Activated CD4-positive, alpha-beta T cell treated with anti-CD3 and anti-CD28 coated beads for 36 hours (primary cell): ENCODE measurements at regions not wholly inside any gene's neighbourhood (a gene's known extent, or its start where the extent isn't known, plus 50 kb on each side); places are given as distances from the start of the nearest gene placed in this dataset.
A peak's percentile ranks its signal among the peaks of the same experiment; 100 is the strongest.

Experiments
- ATAC-seq: fragments of 200-7000 bp; cut with Tn5 transposase; one replicate; pipeline ENCODE4 v1.10.0; 2021; ENCODE audit warnings: mild to moderate bottlenecking, moderate library complexity
- CTCF ChIA-PET: fragments of 350-600 bp; sonication (Branson Sonifier 250); formaldehyde crosslinking; loops from one replicate; lab custom pipeline; 2021; ENCODE audit warnings: antibody characterized with exemption; lab: Charles Lee
- POLR2A ChIA-PET: fragments of 350-600 bp; sonication (Branson Sonifier 250); formaldehyde crosslinking; loops from one replicate; lab custom pipeline; 2021; ENCODE audit warnings: antibody characterized with exemption, inconsistent platforms; lab: Charles Lee
- DNase-seq: peaks from one replicate; pipeline ENCODE4 v3.0.0-alpha.2; 2020
- H3K27ac Mint-ChIP-seq: one replicate; pipeline ENCODE4 v1.8.0; 2021; ENCODE audit warnings: mixed read lengths
- H3K27me3 Mint-ChIP-seq: one replicate; pipeline ENCODE4 v1.8.0; 2021; ENCODE audit warnings: mixed read lengths
- H3K36me3 Mint-ChIP-seq: one replicate; pipeline ENCODE4 v1.8.0; 2021; ENCODE audit warnings: low read depth, mixed read lengths
- H3K4me1 Mint-ChIP-seq: one replicate; pipeline ENCODE4 v1.8.0; 2021; ENCODE audit warnings: mixed read lengths
- H3K4me3 Mint-ChIP-seq: one replicate; pipeline ENCODE4 v1.8.0; 2021; ENCODE audit warnings: mild to moderate bottlenecking, moderate library complexity, mixed read lengths
- H3K9me3 Mint-ChIP-seq: one replicate; pipeline ENCODE4 v1.8.0; 2021; ENCODE audit warnings: low read depth, mixed read lengths
- intact Hi-C, 2 experiments: fragments of 100-400 bp; cut with DNase I in 1 of 2; cut with micrococcal nuclease in 1 of 2; formaldehyde crosslinking; loops; one replicate each; pipeline versions ENCODE4 v1.14.2 to v1.15.1; 2022 to 2024; cut with DNase I, micrococcal nuclease

DNA sequence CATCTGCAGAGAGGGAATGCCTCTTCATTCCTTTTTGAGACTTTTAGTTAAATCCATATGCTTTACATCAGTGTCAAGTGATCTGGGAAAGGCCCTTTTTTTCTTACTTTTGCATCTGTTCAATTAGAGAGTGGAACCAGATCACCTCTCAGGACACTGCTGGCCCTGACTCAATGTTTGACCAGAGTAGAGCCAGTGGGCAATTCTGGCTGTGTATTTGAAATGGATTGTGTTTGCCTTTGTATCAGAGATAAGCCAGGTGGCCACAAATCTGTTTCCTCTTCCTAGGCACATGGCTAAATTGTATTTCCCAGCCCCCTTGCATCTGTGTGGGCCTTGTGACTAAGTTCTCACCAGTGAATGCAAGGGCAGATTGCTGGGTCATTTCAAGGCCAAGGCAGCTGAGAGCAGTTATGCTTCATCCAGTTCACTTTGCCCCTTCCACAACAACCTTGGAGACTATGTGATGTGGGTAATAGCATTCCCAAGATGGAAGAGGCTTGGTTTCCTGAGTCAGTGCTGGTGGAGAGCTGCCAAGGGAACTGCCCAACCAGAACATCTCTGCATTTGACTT is 75.6 kb upstream of the CACNA2D3 start:
- intact Hi-C loops = no loop called here
- Mint-ChIP-seq H3K4me1 (no peaks in the 10 kb centered on the region), H3K36me3 (no peaks in the 10 kb centered on the region), H3K9me3 (no peaks in the 10 kb centered on the region), H3K27me3 (peaks cover 4% of the 10 kb centered on the region), H3K4me3 (no peak overlapping the region), H3K27ac (no peak overlapping the region)
- ChIA-PET CTCF (no interaction called here), POLR2A (no interaction called here)
- ATAC-seq (no peak), DNase-seq (no peak)

DNA sequence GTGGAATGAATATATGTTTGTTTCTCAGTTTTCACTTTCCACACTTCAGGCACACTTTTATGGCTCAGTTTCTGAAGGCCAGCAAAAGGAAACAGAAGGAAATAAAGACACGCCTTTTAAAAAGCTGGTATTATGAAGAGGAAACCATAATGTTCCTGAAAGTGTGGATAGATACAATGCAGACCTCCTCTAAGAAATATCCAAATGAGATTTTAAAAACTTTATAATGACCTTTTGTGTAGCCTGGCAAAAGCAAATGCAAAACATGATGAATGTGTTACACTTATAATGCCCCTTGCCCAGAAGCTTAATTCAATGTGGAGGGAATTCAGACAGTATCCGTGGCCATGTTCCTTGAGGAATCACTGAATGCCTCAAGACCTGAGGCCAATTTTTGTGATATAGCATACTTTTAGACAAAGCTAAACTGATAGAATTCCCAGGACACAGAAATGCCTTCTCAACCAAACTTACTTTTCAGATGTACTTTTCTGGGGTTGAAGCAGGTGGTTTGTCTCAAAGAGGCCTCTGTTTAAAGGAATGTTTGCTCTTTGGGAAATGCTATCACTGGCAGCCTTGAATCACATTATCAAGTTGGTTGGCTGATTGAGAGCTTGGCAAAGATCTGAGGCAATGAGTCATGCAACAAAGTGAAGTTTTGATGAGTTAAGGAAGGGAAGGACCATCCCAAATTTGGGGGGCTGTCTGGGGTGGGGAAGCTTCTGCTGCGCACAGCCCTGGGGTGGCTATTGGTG is 77.1 kb upstream of the CACNA2D3 start:
- no peak for ATAC-seq
- no peak overlapping the region for H3K4me3 Mint-ChIP-seq
- H3K36me3 Mint-ChIP-seq = no peaks in the 10 kb centered on the region
- H3K9me3 Mint-ChIP-seq = no peaks in the 10 kb centered on the region
- peaks cover 4% of the 10 kb centered on the region for H3K27me3 Mint-ChIP-seq
- ChIA-PET CTCF (no interaction called here), POLR2A (no interaction called here)
- DNase-seq = no peak
- intact Hi-C loops = no loop called here
- no peaks in the 10 kb centered on the region for H3K4me1 Mint-ChIP-seq
- no peak overlapping the region for H3K27ac Mint-ChIP-seq

DNA sequence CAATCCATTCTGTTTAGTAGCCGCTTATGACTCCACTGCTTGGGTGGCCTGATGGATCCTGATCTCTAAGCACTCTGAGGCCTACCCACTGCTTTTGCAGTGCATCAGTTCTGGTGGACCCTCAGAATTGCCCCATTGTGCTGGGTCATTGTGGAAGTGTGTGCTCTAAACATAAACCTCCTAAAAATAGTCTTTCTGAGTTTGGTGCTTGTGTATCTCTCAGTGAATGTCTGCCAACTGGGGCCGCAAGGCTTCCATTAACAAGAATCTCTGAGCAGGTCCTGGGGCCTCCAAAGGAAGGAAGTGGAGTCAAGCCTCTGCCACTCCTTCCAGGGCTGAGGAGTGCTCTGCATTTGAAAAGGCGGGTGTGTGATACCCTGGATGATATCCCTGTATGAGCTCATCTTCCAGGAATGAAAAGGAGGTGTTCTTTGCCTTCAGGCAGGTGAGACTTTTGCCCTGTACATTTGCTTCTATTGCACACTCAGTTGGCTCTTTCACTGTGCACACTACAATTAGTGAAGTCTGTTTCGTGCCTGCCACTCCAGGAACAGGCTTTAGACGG is 80.0 kb upstream of the CACNA2D3 start:
- CTCF ChIA-PET = no interaction called here
- H3K36me3 Mint-ChIP-seq = no peaks in the 10 kb centered on the region
- DNase-seq (no peak), ATAC-seq (no peak)
- H3K4me1 Mint-ChIP-seq = no peaks in the 10 kb centered on the region
- POLR2A ChIA-PET = no interaction called here
- peaks cover 4% of the 10 kb centered on the region for H3K27me3 Mint-ChIP-seq
- no peaks in the 10 kb centered on the region for H3K9me3 Mint-ChIP-seq
- intact Hi-C loops = no loop called here
- no peak overlapping the region for H3K27ac Mint-ChIP-seq
- H3K4me3 Mint-ChIP-seq = no peak overlapping the region

DNA sequence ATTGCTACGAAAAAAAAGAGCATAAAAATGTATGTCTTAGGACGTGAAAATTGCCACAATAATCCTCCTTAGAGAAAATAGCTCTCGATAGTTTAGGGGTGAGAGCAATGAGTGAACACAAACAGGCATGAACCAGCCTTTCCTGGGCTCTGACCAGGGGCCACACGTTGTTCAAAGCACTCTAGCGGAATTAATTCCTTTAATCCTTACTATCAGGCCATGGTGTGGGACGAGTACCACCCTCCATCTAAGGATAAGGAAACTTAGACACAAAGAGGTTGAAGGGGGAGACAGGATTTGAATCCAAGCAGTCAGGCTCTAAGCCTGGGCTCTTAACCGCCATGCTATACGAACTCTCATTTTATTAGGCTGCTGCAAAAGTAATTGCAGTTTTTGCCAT is 81.9 kb upstream of the CACNA2D3 start:
- ChIA-PET POLR2A (no interaction called here), CTCF (interaction anchor here (1.2 kb wide), 1 partner anchor 102 kb away, joined by 3 read pairs; no protein-coding TSS in a partner anchor)
- Mint-ChIP-seq H3K9me3 (no peaks in the 10 kb centered on the region), H3K4me3 (no peak overlapping the region), H3K27me3 (peaks cover 4% of the 10 kb centered on the region), H3K4me1 (no peaks in the 10 kb centered on the region), H3K36me3 (no peaks in the 10 kb centered on the region), H3K27ac (no peak overlapping the region)
- DNase-seq = no peak
- intact Hi-C loops = no loop called here
- no peak for ATAC-seq

DNA sequence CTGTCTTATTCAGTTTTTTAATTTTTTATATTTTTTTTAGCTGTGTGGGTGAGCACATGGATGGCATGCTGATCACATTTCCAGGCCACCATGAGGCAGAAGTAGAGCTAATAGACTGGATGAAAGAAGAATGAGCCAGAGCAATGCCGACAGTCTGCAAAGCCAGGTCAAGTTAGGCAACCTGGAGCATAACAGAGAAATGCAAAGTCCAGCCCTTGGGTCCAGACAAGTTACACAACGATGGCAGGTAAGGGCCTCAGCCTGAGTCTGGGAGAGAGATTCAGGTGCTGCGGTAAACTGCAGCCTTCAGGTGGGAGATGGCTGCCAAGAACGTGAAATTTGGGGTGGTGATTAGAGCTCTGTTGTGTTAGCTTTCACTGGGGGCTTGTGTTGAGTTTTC is 84.0 kb upstream of the CACNA2D3 start:
- H3K27me3 Mint-ChIP-seq = peaks cover 5% of the 10 kb centered on the region
- no peak overlapping the region for H3K4me3 Mint-ChIP-seq
- H3K9me3 Mint-ChIP-seq = no peaks in the 10 kb centered on the region
- ATAC-seq (no peak), DNase-seq (no peak)
- POLR2A ChIA-PET = no interaction called here
- H3K27ac Mint-ChIP-seq = no peak overlapping the region
- H3K36me3 Mint-ChIP-seq = no peaks in the 10 kb centered on the region
- no peaks in the 10 kb centered on the region for H3K4me1 Mint-ChIP-seq
- intact Hi-C loops = no loop called here
- CTCF ChIA-PET = interaction anchor here (0.6 kb wide), 2 partner anchors 12 to 1403 kb away, joined by 3 read pairs; no protein-coding TSS in a partner anchor

DNA sequence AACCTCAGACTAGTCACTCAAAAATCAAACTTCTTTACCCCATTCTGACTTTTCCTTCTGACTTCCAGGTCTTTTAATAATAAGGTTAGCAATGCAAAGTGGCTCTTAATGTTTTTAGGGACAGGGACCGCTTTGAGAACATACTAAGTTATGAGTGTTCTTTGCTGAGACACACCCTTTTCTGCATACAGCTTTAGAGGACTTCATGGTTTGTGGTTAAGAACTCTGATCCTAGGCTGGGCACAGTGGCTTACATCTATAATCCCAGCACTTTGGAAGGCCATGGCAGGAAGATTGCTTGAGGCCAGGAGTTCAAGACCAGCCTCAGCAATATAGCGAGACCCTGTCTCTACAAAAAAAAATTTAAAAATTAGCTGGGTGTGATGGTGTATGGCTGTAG is 85.8 kb upstream of the CACNA2D3 start:
- H3K4me3 Mint-ChIP-seq = no peak overlapping the region
- ChIA-PET POLR2A (no interaction called here), CTCF (no interaction called here)
- peaks cover 8% of the 10 kb centered on the region for H3K27me3 Mint-ChIP-seq
- DNase-seq (no peak), ATAC-seq (no peak)
- H3K4me1 Mint-ChIP-seq = no peaks in the 10 kb centered on the region
- intact Hi-C loops = no loop called here
- H3K36me3 Mint-ChIP-seq = no peaks in the 10 kb centered on the region
- H3K9me3 Mint-ChIP-seq = no peaks in the 10 kb centered on the region
- H3K27ac Mint-ChIP-seq = no peak overlapping the region

DNA sequence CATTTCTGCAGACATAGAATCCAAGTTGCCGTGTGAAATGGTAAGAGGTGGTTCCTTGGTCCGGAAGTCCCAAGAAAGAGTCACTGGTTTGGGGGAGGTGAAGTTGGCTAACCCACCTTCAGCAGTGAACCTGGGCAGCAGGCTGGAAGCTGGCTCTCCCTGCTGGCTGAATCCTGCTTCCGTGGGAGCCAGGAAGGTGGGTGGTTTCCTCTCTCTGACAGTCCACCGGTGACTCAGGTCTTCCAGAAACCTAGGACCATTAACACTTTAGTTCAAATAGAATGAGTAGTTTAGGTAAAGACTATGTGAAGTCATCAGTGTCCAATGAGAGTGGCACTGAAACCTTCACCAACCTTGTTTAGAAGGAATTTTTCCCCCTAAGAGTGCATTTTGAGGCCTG is 87.4 kb upstream of the CACNA2D3 start:
- H3K9me3 Mint-ChIP-seq = no peaks in the 10 kb centered on the region
- no peak overlapping the region for H3K4me3 Mint-ChIP-seq
- H3K4me1 Mint-ChIP-seq = no peaks in the 10 kb centered on the region
- H3K27me3 Mint-ChIP-seq = peaks cover 8% of the 10 kb centered on the region
- intact Hi-C loops = no loop called here
- ATAC-seq = peak; percentile 30
- CTCF ChIA-PET = interaction anchor here (0.5 kb wide), 1 partner anchor 14 kb away, joined by 3 read pairs; no protein-coding TSS in a partner anchor
- DNase-seq = peak; percentile 8
- H3K36me3 Mint-ChIP-seq = no peaks in the 10 kb centered on the region
- POLR2A ChIA-PET = interaction anchor here (0.6 kb wide), 1 partner anchor 45 kb away, joined by 3 read pairs; no protein-coding TSS in a partner anchor
- H3K27ac Mint-ChIP-seq = no peak overlapping the region

DNA sequence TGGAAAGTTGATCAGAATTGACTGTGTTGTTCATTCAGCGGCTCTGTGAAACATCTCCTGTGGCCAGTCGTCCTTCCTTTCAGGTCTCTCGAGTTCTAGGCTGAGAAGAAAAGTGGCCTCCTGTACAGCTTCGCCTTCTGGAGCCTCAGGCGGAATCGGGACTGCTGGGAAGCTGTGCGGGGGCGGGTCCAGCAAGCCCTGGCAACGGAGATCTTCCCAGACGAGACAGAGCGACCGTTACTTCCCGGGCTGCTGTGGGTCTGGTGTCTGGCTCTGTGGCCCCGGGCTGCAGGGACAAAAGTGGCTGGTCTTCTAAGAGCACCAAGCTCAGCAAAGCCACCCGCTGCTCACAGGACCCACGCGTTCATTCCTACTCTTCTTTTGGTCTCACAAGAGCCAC is 88.6 kb upstream of the CACNA2D3 start:
- Mint-ChIP-seq H3K27ac (no peak overlapping the region), H3K9me3 (no peaks in the 10 kb centered on the region), H3K4me3 (no peak overlapping the region), H3K27me3 (peaks cover 8% of the 10 kb centered on the region), H3K36me3 (no peaks in the 10 kb centered on the region), H3K4me1 (no peaks in the 10 kb centered on the region)
- POLR2A ChIA-PET = no interaction called here
- intact Hi-C loops = no loop called here
- CTCF ChIA-PET = no interaction called here
- ATAC-seq = no peak
- DNase-seq = no peak

DNA sequence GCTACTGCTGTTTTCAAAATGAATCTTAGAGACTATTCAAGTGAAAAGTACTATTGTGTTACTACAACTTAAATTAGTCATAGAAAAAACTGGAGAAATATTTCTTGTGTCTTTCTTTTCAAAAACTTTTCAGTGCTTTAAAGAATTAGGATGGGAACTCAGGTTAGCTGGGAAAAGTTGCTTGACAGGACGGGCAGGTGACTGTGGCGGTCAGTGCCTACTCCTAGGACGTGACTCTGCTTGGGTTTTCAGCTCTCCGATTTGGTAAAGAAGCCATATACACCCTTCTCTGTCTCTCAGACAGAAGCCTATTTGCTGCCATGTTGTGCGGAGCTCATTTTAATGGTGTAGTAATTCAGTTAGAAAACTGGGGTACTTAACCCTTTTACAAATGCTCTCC is 89.8 kb upstream of the CACNA2D3 start:
- Mint-ChIP-seq H3K4me3 (no peak overlapping the region), H3K27ac (no peak overlapping the region), H3K27me3 (peaks cover 8% of the 10 kb centered on the region), H3K9me3 (no peaks in the 10 kb centered on the region), H3K4me1 (no peaks in the 10 kb centered on the region), H3K36me3 (no peaks in the 10 kb centered on the region)
- ChIA-PET POLR2A (no interaction called here), CTCF (no interaction called here)
- intact Hi-C loops = no loop called here
- ATAC-seq (no peak), DNase-seq (no peak)

DNA sequence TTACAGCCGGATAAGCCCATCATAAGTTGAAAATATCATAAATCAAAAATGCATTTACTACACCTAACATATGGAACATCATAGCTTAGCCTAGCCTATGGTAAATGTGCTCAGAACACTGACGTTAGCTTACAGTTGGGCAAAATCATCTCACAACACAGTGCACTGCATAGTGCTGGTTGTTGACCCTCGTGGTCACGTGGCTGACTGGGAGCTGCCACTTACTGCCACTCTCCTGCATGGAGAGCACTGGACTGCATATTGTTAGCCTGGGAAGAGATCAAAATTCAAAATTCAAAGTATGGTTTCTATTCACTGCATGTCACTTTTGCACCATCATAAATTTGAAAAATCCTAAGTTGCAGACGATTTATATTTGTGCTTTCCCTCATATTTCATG is 94.0 kb upstream of the CACNA2D3 start:
- no peak for DNase-seq
- ChIA-PET POLR2A (no interaction called here), CTCF (no interaction called here)
- Mint-ChIP-seq H3K9me3 (no peaks in the 10 kb centered on the region), H3K27ac (no peak overlapping the region), H3K4me1 (no peaks in the 10 kb centered on the region), H3K36me3 (no peaks in the 10 kb centered on the region), H3K4me3 (no peak overlapping the region), H3K27me3 (peaks cover 3% of the 10 kb centered on the region)
- ATAC-seq = no peak
- intact Hi-C loops = no loop called here

DNA sequence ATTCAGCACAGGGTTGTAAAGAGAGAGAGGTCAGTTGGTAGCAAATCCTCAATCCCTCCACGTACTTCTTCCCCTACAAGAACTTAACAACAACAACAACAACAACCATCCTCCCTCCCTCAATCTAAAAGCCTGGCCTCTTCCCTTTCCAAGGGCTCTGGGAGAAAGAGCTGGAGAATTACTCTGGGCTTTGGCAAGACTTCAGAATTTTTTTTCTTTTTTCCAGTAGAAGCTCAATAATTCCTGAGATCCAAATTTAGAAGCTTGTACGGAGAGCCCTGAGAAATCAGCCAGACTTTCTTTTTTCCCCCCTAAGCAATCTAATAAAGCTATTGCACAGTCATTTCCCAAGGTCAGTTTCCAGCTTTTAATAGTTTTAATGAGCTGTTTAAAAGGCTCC is 95.8 kb upstream of the CACNA2D3 start:
- Mint-ChIP-seq H3K27me3 (peaks cover 8% of the 10 kb centered on the region), H3K27ac (no peak overlapping the region), H3K4me3 (no peak overlapping the region), H3K4me1 (no peaks in the 10 kb centered on the region), H3K9me3 (no peaks in the 10 kb centered on the region), H3K36me3 (no peaks in the 10 kb centered on the region)
- DNase-seq (no peak), ATAC-seq (no peak)
- intact Hi-C loops = no loop called here
- ChIA-PET POLR2A (no interaction called here), CTCF (interaction anchor here (0.7 kb wide), 1 partner anchor 12 kb away, joined by 3 read pairs; no protein-coding TSS in a partner anchor)

DNA sequence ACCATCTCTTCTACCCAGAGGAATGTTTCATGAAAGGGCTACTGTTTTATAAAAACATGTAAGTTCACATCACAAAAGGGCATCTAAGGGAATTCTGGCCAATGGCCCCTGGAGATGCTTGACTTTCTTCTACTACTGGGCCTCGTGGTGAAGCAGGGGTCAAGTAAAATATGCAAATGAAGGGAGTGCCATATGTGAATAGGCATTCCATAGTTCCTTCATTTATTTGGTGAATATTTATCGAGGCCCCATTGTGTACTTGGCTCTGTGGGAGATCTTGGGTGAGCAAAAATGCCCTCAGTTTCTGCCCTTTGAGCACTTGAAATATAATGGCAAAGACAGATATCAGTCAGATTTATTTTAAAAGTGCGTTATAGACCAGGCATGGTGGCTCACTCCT is 101.3 kb upstream of the CACNA2D3 start:
- ATAC-seq = no peak
- no peaks in the 10 kb centered on the region for H3K4me1 Mint-ChIP-seq
- intact Hi-C loops = no loop called here
- no peak for DNase-seq
- H3K27me3 Mint-ChIP-seq = peaks cover 10% of the 10 kb centered on the region
- POLR2A ChIA-PET = no interaction called here
- no peak overlapping the region for H3K4me3 Mint-ChIP-seq
- no peaks in the 10 kb centered on the region for H3K36me3 Mint-ChIP-seq
- CTCF ChIA-PET = no interaction called here
- H3K9me3 Mint-ChIP-seq = peaks cover 4% of the 10 kb centered on the region
- H3K27ac Mint-ChIP-seq = no peak overlapping the region
